Skin epidermis (tissue), 12 donors: ENCODE measurements at regions not wholly inside any gene's neighbourhood (a gene's known extent, or its start where the extent isn't known, plus 50 kb on each side); places are given as distances from the start of the nearest gene placed in this dataset.
"Not testable (repeated sequence)": the region's sequence is repeated elsewhere in the genome, so short reads cannot be mapped to it uniquely, and the experiment has no call there.

Experiments used
- H3K27ac ChIP-seq, 21 experiments: fragments of 200-600 bp; sonication (generic) in 11 of 21; one replicate each; pipeline ENCODE4 v1.5.0; 2020; ENCODE audit warnings: mild to moderate bottlenecking in 3 of 21, inconsistent platforms in 2 of 21, moderate library complexity in 2 of 21
- H3K4me3 ChIP-seq, 7 experiments: fragments of 200-600 bp; sonication (generic) in 2 of 7; one replicate each; pipeline ENCODE4 v1.5.0; 2020; ENCODE audit warnings: inconsistent platforms in 2 of 7, mild to moderate bottlenecking in 2 of 7, moderate library complexity in 1 of 7

GRCh38 chrX:78603908-78604307, 55.2 kb downstream of the RTL3 start:
- no peak overlapping the region for H3K27ac ChIP-seq
- no peak overlapping the region for H3K4me3 ChIP-seq

GRCh38 chrX:78595901-78596502, 63.1 kb downstream of the RTL3 start:
- H3K4me3 ChIP-seq, result no peak overlapping the region
- no peak overlapping the region for H3K27ac ChIP-seq

DNA sequence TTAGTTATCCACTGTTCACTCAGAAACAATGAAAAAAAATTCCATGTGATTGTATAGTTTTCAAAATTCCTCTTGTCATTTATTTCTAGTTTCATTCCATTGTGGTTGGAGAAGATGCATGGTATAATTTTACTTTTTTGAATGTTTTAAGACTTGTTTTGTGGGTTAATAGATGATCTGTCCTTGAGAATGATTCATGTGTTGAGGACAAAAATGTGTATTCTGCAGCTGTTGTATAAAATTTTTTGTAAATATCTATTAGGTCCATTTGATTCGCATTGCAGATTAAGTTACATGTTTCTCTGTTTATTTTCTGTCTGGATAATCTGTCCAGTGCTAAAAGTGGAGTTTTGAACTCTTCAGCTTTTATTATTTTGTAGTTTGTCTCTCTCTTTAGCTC, 65.4 kb downstream of the RTL3 start:
- Histone ChIP-seq H3K27ac (no peak overlapping the region), H3K4me3 (no peak overlapping the region)

DNA sequence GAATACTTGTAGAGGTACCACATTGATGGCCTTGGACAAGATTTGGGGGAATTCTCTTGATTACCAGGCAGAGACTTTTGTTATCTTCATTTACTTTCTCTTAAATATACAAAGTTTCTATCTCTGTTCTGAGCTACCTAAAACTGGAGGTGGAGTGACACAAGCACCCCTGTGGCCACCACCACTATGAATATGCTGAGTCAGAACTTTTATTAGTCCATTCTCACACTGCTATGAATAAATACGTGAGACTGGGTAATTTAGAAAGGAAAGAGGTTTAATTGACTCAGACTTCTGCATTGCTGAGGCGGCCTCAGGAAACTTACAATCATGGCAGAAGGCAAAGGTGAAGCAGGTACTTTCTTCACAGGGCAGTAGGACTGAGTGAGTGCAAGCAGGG, 67.1 kb downstream of the RTL3 start:
- Histone ChIP-seq H3K27ac (no peak overlapping the region), H3K4me3 (no peak overlapping the region)

DNA sequence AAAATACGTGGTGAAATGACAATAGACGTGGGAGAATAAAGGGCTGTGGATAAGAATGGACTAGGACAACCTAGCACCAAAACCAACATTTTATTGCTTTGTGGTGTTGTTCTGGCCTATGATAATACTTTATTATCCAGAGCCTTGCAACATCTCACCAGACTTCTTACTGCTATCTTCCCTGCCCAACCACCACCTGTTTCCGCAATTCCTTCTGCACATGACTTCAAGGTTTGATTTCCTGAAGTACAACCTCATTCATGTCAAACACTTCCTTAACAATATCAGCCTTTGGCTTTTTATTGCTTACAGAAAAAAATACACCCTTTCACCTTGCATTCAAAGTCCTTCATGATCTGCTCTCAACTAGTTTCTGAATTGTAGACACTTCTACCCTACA, 84.8 kb downstream of the RTL3 start:
- no peak overlapping the region for H3K4me3 ChIP-seq
- no peak overlapping the region for H3K27ac ChIP-seq

- Histone ChIP-seq H3K27ac (no peak overlapping the region), H3K4me3 (no peak overlapping the region)
These were observed 85.5 kb downstream of the RTL3 start for GRCh38 chrX:78573630-78574029.

GRCh38 chrX:78571849-78572248, 87.3 kb downstream of the RTL3 start:
- no peak overlapping the region for H3K4me3 ChIP-seq
- no peak overlapping the region for H3K27ac ChIP-seq

GRCh38 chrX:78555401-78555980, 103.6 kb downstream of the RTL3 start:
- Histone ChIP-seq H3K4me3 (no peak overlapping the region), H3K27ac (no peak overlapping the region)

- H3K27ac ChIP-seq, H3K4me3 ChIP-seq: not testable (repeated sequence)
These were observed 106.5 kb downstream of the RTL3 start for GRCh38 chrX:78552628-78553027.

GRCh38 chrX:78548012-78548411, 111.1 kb downstream of the RTL3 start:
- no peak overlapping the region for H3K4me3 ChIP-seq
- no peak overlapping the region for H3K27ac ChIP-seq

- H3K4me3 ChIP-seq, result no peak overlapping the region
- H3K27ac ChIP-seq, result no peak overlapping the region
These were observed 113.9 kb downstream of the RTL3 start for GRCh38 chrX:78545233-78545632.

GRCh38 chrX:78543281-78543680, 115.8 kb downstream of the RTL3 start:
- no peak overlapping the region for H3K27ac ChIP-seq
- H3K4me3 ChIP-seq, result no peak overlapping the region

DNA sequence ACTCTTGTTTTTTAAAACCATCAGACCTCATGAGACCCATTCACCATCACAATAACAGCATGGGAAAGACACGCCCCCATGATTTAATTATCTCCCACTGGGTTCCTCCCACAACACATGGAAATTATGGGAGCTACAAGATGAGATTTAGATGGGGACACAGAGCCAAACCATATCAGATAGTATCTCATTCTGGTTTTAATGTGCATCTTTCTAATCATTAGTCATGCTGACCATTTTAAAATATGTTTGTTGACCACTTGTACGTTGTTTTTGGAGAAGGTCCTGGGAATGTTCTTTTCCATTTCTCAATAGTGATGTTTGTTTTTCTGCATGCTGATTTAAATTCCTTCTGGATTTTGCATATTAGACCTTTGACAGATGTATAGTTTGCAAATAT, 119.0 kb downstream of the RTL3 start:
- H3K27ac ChIP-seq, result no peak overlapping the region
- no peak overlapping the region for H3K4me3 ChIP-seq

GRCh38 chrX:78534221-78534620, 124.9 kb downstream of the RTL3 start:
- no peak overlapping the region for H3K4me3 ChIP-seq
- H3K27ac ChIP-seq, result no peak overlapping the region

DNA sequence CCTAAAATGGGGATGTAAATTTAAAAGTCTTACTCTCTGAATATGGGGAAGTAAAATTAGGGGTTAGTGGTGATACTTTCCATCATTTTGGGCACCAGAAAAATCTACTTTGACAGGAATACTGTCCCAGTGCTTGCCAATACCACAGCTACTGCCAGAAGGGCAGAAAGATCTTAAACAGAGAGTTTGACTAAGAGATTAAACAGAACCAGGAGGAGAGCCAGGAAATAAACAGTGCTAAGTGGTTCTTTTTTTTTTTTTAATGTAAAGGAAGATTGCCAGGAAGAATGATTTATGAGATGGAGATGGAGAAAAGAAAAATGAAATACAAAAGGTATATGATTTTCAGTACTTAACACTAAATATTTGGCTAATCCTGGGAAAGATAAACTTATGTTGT, 126.8 kb downstream of the RTL3 start:
- Histone ChIP-seq H3K4me3 (no peak overlapping the region), H3K27ac (no peak overlapping the region)

DNA sequence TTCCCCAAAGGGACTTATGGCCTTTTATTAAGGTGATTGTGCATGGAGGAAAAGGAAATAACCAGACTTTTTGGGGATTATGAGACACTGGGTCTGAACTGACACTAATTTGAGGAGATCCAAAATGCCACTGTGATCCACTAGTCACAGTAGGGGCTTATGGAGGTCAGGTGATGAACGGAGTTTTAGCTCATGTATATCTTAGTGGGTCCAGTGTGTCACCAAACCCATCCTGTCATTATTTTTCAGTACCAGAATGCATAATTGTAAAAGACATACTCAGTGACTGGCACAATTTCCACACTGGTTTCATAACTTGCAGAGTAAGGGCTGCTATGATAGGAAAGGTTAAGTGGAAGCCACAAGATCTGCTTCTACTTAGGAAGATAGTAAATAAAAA, 131.3 kb downstream of the RTL3 start:
- no peak overlapping the region for H3K27ac ChIP-seq
- H3K4me3 ChIP-seq, result no peak overlapping the region

DNA sequence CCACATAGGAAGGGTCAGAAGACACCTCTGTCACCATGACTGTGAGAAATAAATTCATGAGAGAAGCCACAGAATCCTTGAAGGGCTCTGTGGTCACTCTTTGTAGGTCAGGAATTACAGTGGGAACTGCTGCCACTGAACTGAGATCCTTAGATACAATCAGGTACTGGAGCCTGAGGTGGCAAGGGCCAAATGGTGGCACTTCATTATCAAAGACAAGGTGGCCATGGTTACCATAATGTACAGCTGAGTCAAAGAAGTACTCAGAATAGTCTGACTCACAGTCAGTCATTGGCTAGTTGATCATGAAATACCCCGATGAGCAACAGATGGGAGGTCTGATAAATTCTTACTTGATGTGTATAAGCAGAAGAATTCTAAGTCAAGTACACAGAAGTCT, 131.9 kb downstream of the RTL3 start:
- Histone ChIP-seq H3K27ac (no peak overlapping the region), H3K4me3 (no peak overlapping the region)

DNA sequence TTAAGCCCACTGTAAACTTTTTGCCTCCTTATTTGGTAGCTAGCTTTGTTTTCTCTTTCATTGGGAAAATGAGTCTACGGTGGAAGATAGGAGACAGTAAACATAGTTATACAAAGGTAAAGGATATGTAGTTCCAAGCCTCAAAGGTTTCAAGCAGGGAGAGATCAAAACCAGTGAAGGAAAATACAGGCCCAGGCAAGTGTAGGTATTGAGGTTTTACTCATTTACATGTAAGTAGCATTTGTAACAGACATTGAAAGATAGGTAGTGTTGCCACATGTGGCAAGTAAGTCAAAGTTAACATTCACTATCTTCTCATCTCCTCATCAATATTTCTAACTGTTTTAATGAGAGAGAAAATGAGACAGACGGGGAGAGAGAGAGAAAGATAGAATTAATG, 136.5 kb downstream of the RTL3 start:
- H3K27ac ChIP-seq, result no peak overlapping the region
- no peak overlapping the region for H3K4me3 ChIP-seq

DNA sequence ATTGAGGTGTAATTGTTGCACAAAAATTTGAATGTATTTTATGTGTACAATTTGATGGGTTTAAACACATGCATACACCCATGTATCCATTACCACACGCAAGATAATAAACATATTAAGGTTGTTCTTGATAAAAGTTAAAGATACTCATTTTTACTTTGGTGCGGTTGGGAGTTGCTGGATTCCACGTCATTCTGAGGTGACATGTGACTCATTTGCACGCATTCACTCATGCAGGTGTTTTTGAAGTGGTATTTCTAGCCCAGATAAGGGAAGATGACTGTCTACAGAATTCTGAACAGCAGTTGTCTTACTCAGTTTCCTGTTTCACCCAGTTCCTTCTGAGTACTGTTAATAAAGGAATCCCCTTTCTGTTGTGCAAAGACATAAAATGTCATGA, 142.0 kb downstream of the RTL3 start:
- no peak overlapping the region for H3K27ac ChIP-seq

GRCh38 chrX:78514852-78515251, 144.3 kb downstream of the RTL3 start:
- Histone ChIP-seq H3K4me3 (no peak overlapping the region), H3K27ac (peak overlapping the region in 1 of 21 experiments; percentile 55)

More for the DNA sequence above, 142.0 kb downstream of the RTL3 start:
- no peak overlapping the region for H3K4me3 ChIP-seq

GRCh38 chrX:78513971-78514738, 145.0 kb downstream of the RTL3 start:
- H3K4me3 ChIP-seq, result no peak overlapping the region
- peak overlapping the region in 1 of 21 experiments; percentile 55 for H3K27ac ChIP-seq
